HG03378 (cell line): ENCODE measurements at regions not wholly inside any gene's neighbourhood (a gene's known extent, or its start where the extent isn't known, plus 50 kb on each side); places are given as distances from the start of the nearest gene placed in this dataset.
"Not testable (repeated sequence)": the region's sequence is repeated elsewhere in the genome, so short reads cannot be mapped to it uniquely, and the experiment has no call there.

Experiments used
- ATAC-seq: cut with Tn5 transposase; IDR thresholded peaks from one replicate; pipeline ENCODE4 v1.9.1; 2021; ENCODE audit warnings: mild to moderate bottlenecking, moderate library complexity; ENCODE audit not compliant: unreplicated experiment

GRCh38 chr3:21979706-21980105, 228.7 kb upstream of the ZNF385D start:
- no peak for ATAC-seq

- ATAC-seq, result no peak
These were observed 238.5 kb upstream of the ZNF385D start for GRCh38 chr3:21989341-21990042.

GRCh38 chr3:21991061-21991460, 240.1 kb upstream of the ZNF385D start:
- no peak for ATAC-seq

GRCh38 chr3:21995079-21995607, 244.1 kb upstream of the ZNF385D start:
- ATAC-seq, result no peak

- no peak for ATAC-seq
These were observed 256.4 kb upstream of the ZNF385D start for GRCh38 chr3:22007368-22007767.

GRCh38 chr3:22010997-22011396, 260.0 kb upstream of the ZNF385D start:
- ATAC-seq, result no peak

GRCh38 chr3:22012471-22012870, 261.5 kb upstream of the ZNF385D start:
- no peak for ATAC-seq

- ATAC-seq, result no peak
These were observed 262.6 kb upstream of the ZNF385D start for GRCh38 chr3:22013641-22014040.

- no peak for ATAC-seq
These were observed 265.2 kb upstream of the ZNF385D start for GRCh38 chr3:22016197-22016596.

GRCh38 chr3:22024638-22025037, 273.6 kb upstream of the ZNF385D start:
- ATAC-seq, result not testable (repeated sequence)

GRCh38 chr3:22029480-22029879, 278.5 kb upstream of the ZNF385D start:
- no peak for ATAC-seq

- no peak for ATAC-seq
These were observed 288.2 kb upstream of the ZNF385D start for GRCh38 chr3:22039161-22039560.

- ATAC-seq, result no peak
These were observed 289.1 kb upstream of the ZNF385D start for GRCh38 chr3:22040150-22040549.

- no peak for ATAC-seq
These were observed 294.9 kb upstream of the ZNF385D start for GRCh38 chr3:22045882-22046281.

GRCh38 chr3:22063500-22063899, 312.5 kb upstream of the ZNF385D start:
- no peak for ATAC-seq

GRCh38 chr3:22068619-22069018, 317.6 kb upstream of the ZNF385D start:
- no peak for ATAC-seq

- no peak for ATAC-seq
These were observed 337.2 kb upstream of the ZNF385D start for GRCh38 chr3:22088204-22088603.

- peak; percentile 94 for ATAC-seq
These were observed 338.3 kb upstream of the ZNF385D start for GRCh38 chr3:22089284-22089683.

GRCh38 chr3:22091329-22091728, 340.3 kb upstream of the ZNF385D start:
- no peak for ATAC-seq

- no peak for ATAC-seq
These were observed 347.0 kb upstream of the ZNF385D start for GRCh38 chr3:22098021-22098420.

- no peak for ATAC-seq
These were observed 350.3 kb upstream of the ZNF385D start for GRCh38 chr3:22101351-22101750.

- ATAC-seq, result no peak
These were observed 350.8 kb upstream of the ZNF385D start for GRCh38 chr3:22101811-22102210.

GRCh38 chr3:22103423-22103822, 352.4 kb upstream of the ZNF385D start:
- ATAC-seq, result no peak
